ENCODE measurements at regions not wholly inside any gene's neighbourhood (a gene's known extent, or its start where the extent isn't known, plus 50 kb on each side); places are given as distances from the start of the nearest gene placed in this dataset.

DNA sequence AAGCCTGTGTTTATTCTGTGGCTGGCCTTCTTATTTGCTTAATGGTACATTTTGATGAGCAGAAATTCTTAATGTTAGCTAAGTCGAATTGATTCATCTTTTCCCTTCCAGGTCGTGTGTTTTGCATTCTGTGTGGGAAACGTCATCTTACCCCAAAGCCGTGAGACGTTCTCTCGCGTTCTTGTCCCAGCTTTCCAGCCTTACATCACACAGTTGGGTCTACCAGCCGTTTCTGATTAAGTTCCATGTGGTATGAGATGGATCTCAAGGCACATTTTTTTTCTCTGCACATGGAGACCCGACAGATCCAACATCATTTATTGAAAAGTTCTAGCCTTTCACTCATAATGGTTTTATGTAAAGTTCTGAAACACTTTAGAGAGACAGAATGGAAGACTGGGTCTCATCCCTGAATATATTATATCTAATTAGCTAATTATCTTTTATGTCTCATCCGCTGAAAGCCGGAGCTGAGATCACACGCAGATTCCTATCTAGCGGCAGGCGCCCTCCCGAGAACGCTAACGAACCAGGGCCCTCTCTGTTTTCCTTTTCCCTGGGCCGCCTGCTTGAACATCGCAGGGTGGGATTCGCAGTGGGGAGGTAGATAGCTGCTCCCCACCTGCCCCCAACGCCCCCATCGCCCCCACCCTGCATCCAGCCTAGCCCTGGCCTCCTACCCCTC is 1162.2 kb downstream of the BRD1 start (continued):
- no peak for TF ChIP-seq ZNF157 (tag by site-specific recombination; IDR thresholded peaks at IDR 0.05)
- no peak for TF ChIP-seq HOXC10 (CRISPR knock-in tag; IDR thresholded peaks at IDR 0.05)
- TF ChIP-seq, protein P1, sequence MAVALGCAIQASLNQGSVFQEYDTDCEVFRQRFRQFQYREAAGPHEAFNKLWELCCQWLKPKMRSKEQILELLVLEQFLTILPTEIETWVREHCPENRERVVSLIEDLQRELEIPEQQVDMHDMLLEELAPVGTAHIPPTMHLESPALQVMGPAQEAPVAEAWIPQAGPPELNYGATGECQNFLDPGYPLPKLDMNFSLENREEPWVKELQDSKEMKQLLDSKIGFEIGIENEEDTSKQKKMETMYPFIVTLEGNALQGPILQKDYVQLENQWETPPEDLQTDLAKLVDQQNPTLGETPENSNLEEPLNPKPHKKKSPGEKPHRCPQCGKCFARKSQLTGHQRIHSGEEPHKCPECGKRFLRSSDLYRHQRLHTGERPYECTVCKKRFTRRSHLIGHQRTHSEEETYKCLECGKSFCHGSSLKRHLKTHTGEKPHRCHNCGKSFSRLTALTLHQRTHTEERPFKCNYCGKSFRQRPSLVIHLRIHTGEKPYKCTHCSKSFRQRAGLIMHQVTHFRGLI (tag by site-specific recombination; IDR thresholded peaks at IDR 0.05) = no peak

DNA sequence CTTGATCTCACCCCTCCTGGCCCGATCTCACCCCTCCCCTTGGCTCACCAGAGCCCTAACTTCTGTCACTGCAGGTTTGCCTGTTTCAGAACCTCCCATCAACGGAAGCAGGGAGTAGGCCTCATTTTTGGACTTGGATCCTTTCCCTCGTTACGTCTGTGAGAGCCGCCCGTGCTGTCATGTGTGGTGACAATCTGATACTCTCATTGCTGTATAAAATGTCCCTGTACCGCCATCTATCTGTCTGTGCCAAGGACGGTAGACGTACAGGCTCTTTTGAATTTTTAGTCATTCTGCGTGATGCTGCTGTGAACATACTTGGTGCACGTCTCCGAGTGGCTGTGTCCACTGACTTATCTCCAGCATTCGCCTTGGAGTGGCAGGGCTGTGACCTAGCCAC is 1163.1 kb downstream of the BRD1 start:
- ChIA-PET CTCF (interaction anchor here (0.7 kb wide), 1 partner anchor 269 kb away, joined by 3 read pairs; no protein-coding TSS in a partner anchor), POLR2A (no interaction called here)
- Histone ChIP-seq H3K36me3 (ENCODE audit: control insufficient read depth in 2 of 2, insufficient read depth in 1 of 2, low read length in 2 of 2) (no peaks in the 10 kb centered on the region), H3K27ac (ENCODE audit: extremely low read depth, low read depth, low read length) (no peak overlapping the region), H3K9me3 (ENCODE audit: control insufficient read depth, insufficient read depth, low read depth, low read length) (no peaks in the 10 kb centered on the region), H3K4me3 (ENCODE audit: low read depth, low read length) (no peak overlapping the region), H3K4me1 (ENCODE audit: control insufficient read depth, insufficient read depth, low read length) (no peaks in the 10 kb centered on the region)
- TF ChIP-seq ZNF202 (tag by site-specific recombination; IDR thresholded peaks at IDR 0.05; ENCODE audit: borderline replicate concordance) (no peak), ZNF768 (tag by site-specific recombination; IDR thresholded peaks at IDR 0.05) (no peak)
- TF ChIP-seq, protein P2, sequence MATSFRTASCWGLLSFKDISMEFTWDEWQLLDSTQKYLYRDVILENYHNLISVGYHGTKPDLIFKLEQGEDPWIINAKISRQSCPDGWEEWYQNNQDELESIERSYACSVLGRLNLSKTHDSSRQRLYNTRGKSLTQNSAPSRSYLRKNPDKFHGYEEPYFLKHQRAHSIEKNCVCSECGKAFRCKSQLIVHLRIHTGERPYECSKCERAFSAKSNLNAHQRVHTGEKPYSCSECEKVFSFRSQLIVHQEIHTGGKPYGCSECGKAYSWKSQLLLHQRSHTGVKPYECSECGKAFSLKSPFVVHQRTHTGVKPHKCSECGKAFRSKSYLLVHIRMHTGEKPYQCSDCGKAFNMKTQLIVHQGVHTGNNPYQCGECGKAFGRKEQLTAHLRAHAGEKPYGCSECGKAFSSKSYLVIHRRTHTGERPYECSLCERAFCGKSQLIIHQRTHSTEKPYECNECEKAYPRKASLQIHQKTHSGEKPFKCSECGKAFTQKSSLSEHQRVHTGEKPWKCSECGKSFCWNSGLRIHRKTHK (tag by site-specific recombination; IDR thresholded peaks at IDR 0.05) = no peak

DNA sequence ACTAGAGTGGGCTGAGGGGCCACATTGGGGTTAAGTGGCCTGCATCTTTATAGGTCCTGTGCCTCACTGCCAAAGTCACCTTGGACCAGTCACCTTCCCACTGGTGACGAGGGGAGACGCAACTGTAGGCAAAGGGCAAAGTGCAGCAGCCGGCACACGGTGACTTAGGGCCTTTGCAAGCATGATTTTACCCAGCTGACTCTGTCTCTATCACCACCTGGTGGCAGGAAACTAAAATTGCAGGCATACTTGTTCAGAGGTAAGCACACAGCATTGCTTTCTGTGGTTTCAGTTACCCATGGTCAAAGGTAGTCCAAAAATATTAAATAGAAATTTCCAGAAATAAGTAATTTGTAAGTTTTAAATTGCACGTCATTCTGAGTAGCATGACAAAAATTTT is 1164.4 kb downstream of the BRD1 start:
- no peak overlapping the region for H3K27ac ChIP-seq (ENCODE audit: extremely low read depth, low read depth, low read length)
- H3K4me3 ChIP-seq (ENCODE audit: low read depth, low read length) = no peak overlapping the region
- H3K36me3 ChIP-seq (ENCODE audit: control insufficient read depth in 2 of 2, insufficient read depth in 1 of 2, low read length in 2 of 2) = no peaks in the 10 kb centered on the region
- ChIA-PET CTCF (interaction anchor here (0.6 kb wide), 1 partner anchor 39 kb away, joined by 3 read pairs; no protein-coding TSS in a partner anchor), POLR2A (no interaction called here)
- H3K9me3 ChIP-seq (ENCODE audit: control insufficient read depth, insufficient read depth, low read depth, low read length) = no peaks in the 10 kb centered on the region
- no peaks in the 10 kb centered on the region for H3K4me1 ChIP-seq (ENCODE audit: control insufficient read depth, insufficient read depth, low read length)
- TF ChIP-seq, protein P3, sequence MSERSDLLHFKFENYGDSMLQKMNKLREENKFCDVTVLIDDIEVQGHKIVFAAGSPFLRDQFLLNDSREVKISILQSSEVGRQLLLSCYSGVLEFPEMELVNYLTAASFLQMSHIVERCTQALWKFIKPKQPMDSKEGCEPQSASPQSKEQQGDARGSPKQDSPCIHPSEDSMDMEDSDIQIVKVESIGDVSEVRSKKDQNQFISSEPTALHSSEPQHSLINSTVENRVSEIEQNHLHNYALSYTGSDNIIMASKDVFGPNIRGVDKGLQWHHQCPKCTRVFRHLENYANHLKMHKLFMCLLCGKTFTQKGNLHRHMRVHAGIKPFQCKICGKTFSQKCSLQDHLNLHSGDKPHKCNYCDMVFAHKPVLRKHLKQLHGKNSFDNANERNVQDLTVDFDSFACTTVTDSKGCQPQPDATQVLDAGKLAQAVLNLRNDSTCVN (tag by site-specific recombination; optimal IDR thresholded peaks at IDR 0.05) = no peak
- TF ChIP-seq, protein P4, sequence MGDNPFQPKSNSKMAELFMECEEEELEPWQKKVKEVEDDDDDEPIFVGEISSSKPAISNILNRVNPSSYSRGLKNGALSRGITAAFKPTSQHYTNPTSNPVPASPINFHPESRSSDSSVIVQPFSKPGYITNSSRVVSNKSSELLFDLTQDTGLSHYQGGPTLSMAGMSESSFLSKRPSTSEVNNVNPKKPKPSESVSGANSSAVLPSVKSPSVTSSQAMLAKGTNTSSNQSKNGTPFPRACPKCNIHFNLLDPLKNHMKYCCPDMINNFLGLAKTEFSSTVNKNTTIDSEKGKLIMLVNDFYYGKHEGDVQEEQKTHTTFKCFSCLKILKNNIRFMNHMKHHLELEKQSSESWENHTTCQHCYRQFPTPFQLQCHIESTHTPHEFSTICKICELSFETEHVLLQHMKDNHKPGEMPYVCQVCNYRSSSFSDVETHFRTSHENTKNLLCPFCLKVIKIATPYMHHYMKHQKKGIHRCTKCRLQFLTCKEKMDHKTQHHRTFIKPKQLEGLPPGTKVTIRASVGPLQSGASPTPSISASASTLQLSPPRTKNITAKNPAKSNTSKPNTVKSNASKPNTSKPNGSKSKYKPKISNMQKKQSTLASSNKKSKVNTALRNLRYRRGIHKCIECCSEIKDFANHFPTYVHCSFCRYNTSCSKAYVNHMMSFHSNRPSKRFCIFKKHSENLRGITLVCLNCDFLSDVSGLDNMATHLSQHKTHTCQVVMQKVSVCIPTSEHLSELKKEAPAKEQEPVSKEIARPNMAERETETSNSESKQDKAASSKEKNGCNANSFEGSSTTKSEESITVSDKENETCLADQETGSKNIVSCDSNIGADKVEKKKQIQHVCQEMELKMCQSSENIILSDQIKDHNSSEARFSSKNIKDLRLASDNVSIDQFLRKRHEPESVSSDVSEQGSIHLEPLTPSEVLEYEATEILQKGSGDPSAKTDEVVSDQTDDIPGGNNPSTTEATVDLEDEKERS (tag by site-specific recombination; IDR thresholded peaks at IDR 0.05) = no peak
- TF ChIP-seq, protein P5, sequence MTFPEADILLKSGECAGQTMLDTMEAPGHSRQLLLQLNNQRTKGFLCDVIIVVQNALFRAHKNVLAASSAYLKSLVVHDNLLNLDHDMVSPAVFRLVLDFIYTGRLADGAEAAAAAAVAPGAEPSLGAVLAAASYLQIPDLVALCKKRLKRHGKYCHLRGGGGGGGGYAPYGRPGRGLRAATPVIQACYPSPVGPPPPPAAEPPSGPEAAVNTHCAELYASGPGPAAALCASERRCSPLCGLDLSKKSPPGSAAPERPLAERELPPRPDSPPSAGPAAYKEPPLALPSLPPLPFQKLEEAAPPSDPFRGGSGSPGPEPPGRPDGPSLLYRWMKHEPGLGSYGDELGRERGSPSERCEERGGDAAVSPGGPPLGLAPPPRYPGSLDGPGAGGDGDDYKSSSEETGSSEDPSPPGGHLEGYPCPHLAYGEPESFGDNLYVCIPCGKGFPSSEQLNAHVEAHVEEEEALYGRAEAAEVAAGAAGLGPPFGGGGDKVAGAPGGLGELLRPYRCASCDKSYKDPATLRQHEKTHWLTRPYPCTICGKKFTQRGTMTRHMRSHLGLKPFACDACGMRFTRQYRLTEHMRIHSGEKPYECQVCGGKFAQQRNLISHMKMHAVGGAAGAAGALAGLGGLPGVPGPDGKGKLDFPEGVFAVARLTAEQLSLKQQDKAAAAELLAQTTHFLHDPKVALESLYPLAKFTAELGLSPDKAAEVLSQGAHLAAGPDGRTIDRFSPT (tag by site-specific recombination; IDR thresholded peaks at IDR 0.05) = no peak
- TF ChIP-seq ZNF837 (tag by site-specific recombination; IDR thresholded peaks at IDR 0.05) = no peak
- TF ChIP-seq, protein P6, sequence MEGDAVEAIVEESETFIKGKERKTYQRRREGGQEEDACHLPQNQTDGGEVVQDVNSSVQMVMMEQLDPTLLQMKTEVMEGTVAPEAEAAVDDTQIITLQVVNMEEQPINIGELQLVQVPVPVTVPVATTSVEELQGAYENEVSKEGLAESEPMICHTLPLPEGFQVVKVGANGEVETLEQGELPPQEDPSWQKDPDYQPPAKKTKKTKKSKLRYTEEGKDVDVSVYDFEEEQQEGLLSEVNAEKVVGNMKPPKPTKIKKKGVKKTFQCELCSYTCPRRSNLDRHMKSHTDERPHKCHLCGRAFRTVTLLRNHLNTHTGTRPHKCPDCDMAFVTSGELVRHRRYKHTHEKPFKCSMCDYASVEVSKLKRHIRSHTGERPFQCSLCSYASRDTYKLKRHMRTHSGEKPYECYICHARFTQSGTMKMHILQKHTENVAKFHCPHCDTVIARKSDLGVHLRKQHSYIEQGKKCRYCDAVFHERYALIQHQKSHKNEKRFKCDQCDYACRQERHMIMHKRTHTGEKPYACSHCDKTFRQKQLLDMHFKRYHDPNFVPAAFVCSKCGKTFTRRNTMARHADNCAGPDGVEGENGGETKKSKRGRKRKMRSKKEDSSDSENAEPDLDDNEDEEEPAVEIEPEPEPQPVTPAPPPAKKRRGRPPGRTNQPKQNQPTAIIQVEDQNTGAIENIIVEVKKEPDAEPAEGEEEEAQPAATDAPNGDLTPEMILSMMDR (tag by site-specific recombination; IDR thresholded peaks at IDR 0.05) = no peak
- no peak for TF ChIP-seq ZNF48 (tag by site-specific recombination; IDR thresholded peaks at IDR 0.05)
- no peak for TF ChIP-seq ZNF658 (tag by site-specific recombination; IDR thresholded peaks at IDR 0.05)
- TF ChIP-seq ZNF16 (tag by site-specific recombination; IDR thresholded peaks at IDR 0.05; ENCODE audit: low read depth) = no peak
- TF ChIP-seq, protein P7, sequence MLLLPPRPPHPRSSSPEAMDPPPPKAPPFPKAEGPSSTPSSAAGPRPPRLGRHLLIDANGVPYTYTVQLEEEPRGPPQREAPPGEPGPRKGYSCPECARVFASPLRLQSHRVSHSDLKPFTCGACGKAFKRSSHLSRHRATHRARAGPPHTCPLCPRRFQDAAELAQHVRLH (tag by site-specific recombination; IDR thresholded peaks at IDR 0.05) = no peak
- TF ChIP-seq HOXA7 (CRISPR knock-in tag; IDR thresholded peaks at IDR 0.05; ENCODE audit: borderline replicate concordance) = no peak
- TF ChIP-seq, protein P8, sequence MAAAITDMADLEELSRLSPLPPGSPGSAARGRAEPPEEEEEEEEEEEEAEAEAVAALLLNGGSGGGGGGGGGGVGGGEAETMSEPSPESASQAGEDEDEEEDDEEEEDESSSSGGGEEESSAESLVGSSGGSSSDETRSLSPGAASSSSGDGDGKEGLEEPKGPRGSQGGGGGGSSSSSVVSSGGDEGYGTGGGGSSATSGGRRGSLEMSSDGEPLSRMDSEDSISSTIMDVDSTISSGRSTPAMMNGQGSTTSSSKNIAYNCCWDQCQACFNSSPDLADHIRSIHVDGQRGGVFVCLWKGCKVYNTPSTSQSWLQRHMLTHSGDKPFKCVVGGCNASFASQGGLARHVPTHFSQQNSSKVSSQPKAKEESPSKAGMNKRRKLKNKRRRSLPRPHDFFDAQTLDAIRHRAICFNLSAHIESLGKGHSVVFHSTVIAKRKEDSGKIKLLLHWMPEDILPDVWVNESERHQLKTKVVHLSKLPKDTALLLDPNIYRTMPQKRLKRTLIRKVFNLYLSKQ (tag by site-specific recombination; IDR thresholded peaks at IDR 0.05; ENCODE audit: borderline replicate concordance) = no peak
- TF ChIP-seq ZNF211 (tag by site-specific recombination; IDR thresholded peaks at IDR 0.05; ENCODE audit: low read depth) = no peak
